OCI-LY1 (cell line): ENCODE measurements at regions not wholly inside any gene's neighbourhood (a gene's known extent, or its start where the extent isn't known, plus 50 kb on each side); places are given as distances from the start of the nearest gene placed in this dataset.

ENCODE experiments used
- H2AFZ ChIP-seq: fragments of 200-600 bp; sonication (generic), shearing (Covaris generic); 2 replicates; pipeline ENCODE4 v1.6.0; 2014; ENCODE audit warnings: antibody characterized with exemption, mild to moderate bottlenecking, low read length
- H3F3A ChIP-seq: fragments of 200-600 bp; sonication (generic), shearing (Covaris generic); 2 replicates; pipeline ENCODE4 v1.6.0; 2014; ENCODE audit warnings: mild to moderate bottlenecking, antibody characterized with exemption, low read length, moderate library complexity; ENCODE audit not compliant: insufficient read depth
- H3K27ac ChIP-seq: fragments of 200-600 bp; sonication (generic); 2 replicates; pipeline ENCODE4 v1.5.1; 2014; ENCODE audit warnings: low read length, mixed run types, mild to moderate bottlenecking, low read depth; ENCODE audit not compliant: poor library complexity, severe bottlenecking
- H3K27me3 ChIP-seq: fragments of 200-600 bp; sonication (generic); 2 replicates; pipeline ENCODE4 v1.6.0; 2014; ENCODE audit warnings: antibody characterized with exemption, mild to moderate bottlenecking, low read length, moderate library complexity; ENCODE audit not compliant: insufficient read depth
- H3K36me3 ChIP-seq: fragments of 200-600 bp; sonication (generic); 2 replicates; pipeline ENCODE4 v1.6.1; 2014; ENCODE audit warnings: mild to moderate bottlenecking, antibody characterized with exemption, low read length, moderate library complexity, mixed read lengths; ENCODE audit not compliant: insufficient read depth
- H3K4me1 ChIP-seq: fragments of 200-600 bp; sonication (generic); 2 replicates; pipeline ENCODE4 v1.5.1; 2014; ENCODE audit warnings: mild to moderate bottlenecking, low read length, moderate library complexity; ENCODE audit not compliant: insufficient read depth, severe bottlenecking
- H3K4me2 ChIP-seq: fragments of 200-600 bp; sonication (generic), shearing (Covaris generic); 2 replicates; pipeline ENCODE4 v1.6.1; 2014; ENCODE audit warnings: low read length
- H3K4me3 ChIP-seq: fragments of 200-600 bp; sonication (generic); 2 replicates; pipeline ENCODE4 v1.5.1; 2014; ENCODE audit warnings: low read length, low read depth, mild to moderate bottlenecking, mixed read lengths; ENCODE audit not compliant: poor library complexity, severe bottlenecking
- H3K79me2 ChIP-seq: fragments of 200-600 bp; shearing (Covaris generic); 2 replicates; pipeline ENCODE4 v1.6.1; 2016; ENCODE audit warnings: mixed run types, low read length, mixed read lengths; ENCODE audit not compliant: insufficient read depth
- H3K9ac ChIP-seq: fragments of 200-600 bp; sonication (generic), shearing (Covaris generic); 2 replicates; pipeline ENCODE4 v1.6.1; 2014; ENCODE audit warnings: mild to moderate bottlenecking, low read length, mixed read lengths
- H3K9me2 ChIP-seq: fragments of 200-600 bp; sonication (generic), shearing (Covaris generic); 2 replicates; pipeline ENCODE4 v1.6.1; 2014; ENCODE audit warnings: low read depth, mild to moderate bottlenecking, low read length, mixed read lengths
- H3K9me3 ChIP-seq: fragments of 200-600 bp; shearing (Covaris generic); 2 replicates; pipeline ENCODE4 v1.6.1; 2014; ENCODE audit warnings: low read length, mixed read lengths
- H4K20me1 ChIP-seq: fragments of 200-600 bp; sonication (generic), shearing (Covaris generic); 2 replicates; pipeline ENCODE4 v1.6.0; 2016; ENCODE audit warnings: mild to moderate bottlenecking, low read length; ENCODE audit not compliant: insufficient read depth
- EZH2 ChIP-seq: fragments of 200-600 bp; sonication (generic), shearing (Covaris generic); IDR thresholded peaks from 2 replicates; pipeline ENCODE4 v1.8.0; 2017; ENCODE audit warnings: borderline replicate concordance, mixed run types, mild to moderate bottlenecking, antibody characterized with exemption, low read length, moderate library complexity, mixed read lengths
- TF ChIP-seq, protein P1 (sequence below): fragments of 200-600 bp; sonication (generic), shearing (Covaris generic); IDR thresholded peaks from 2 replicates; pipeline ENCODE4 v1.5.1; 2017; ENCODE audit warnings: mild to moderate bottlenecking, antibody characterized with exemption, low read length, moderate library complexity, mixed read lengths

DNA sequence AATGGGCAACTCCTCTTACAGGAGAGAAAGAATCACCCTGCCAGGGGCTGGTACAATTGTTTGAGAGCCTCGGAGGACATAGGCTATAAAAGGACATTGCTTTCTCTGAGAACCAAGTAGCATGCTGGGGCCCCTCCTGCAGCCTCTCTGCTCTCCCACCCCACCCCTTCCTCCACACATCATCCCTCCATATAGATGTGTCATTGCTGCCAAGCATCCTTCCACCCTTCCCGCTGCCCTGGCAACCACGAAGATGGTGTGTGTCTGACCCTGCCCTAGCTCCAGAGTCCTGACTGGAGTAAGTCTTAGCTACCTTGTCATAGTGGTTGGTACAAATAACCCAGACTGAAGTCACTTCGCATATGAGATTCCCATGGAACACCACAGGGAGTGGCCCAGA, 129.7 kb downstream of the SNX5 start:
- Histone ChIP-seq H3K9ac (no peak overlapping the region), H3F3A (no peaks in the 10 kb centered on the region), H3K36me3 (no peaks in the 10 kb centered on the region), H3K4me3 (no peak overlapping the region), H2AFZ (no peak overlapping the region), H3K9me3 (no peaks in the 10 kb centered on the region), H3K27ac (no peak overlapping the region), H3K27me3 (no peaks in the 10 kb centered on the region; the same call in 1 of the 2 replicates), H3K79me2 (no peaks in the 10 kb centered on the region), H3K9me2 (no peaks in the 10 kb centered on the region), H3K4me2 (no peak overlapping the region), H3K4me1 (no peaks in the 10 kb centered on the region), H4K20me1 (no peaks in the 10 kb centered on the region)
- no peak for TF ChIP-seq EZH2
- TF ChIP-seq, protein P1, sequence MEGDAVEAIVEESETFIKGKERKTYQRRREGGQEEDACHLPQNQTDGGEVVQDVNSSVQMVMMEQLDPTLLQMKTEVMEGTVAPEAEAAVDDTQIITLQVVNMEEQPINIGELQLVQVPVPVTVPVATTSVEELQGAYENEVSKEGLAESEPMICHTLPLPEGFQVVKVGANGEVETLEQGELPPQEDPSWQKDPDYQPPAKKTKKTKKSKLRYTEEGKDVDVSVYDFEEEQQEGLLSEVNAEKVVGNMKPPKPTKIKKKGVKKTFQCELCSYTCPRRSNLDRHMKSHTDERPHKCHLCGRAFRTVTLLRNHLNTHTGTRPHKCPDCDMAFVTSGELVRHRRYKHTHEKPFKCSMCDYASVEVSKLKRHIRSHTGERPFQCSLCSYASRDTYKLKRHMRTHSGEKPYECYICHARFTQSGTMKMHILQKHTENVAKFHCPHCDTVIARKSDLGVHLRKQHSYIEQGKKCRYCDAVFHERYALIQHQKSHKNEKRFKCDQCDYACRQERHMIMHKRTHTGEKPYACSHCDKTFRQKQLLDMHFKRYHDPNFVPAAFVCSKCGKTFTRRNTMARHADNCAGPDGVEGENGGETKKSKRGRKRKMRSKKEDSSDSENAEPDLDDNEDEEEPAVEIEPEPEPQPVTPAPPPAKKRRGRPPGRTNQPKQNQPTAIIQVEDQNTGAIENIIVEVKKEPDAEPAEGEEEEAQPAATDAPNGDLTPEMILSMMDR: no peak

DNA sequence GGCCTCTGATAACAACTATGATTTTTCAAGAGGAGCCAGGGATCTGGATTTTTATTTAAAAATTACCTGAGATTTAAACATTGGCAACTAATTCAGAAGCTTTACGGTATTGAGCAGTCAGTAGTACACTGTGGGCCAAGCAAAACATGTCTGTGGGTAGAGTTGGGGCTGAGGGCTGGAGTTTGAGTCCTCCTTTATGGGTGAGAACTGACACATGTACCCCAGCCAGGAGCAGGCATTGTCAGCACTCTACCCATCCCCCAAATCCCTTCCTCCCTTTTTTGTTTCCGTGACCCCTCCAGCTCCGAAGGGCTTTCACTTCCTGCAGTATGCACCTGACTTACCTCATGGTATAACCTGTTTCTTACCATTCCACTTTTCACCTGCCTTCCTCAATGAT, 131.4 kb downstream of the SNX5 start:
- H3K36me3 ChIP-seq: no peaks in the 10 kb centered on the region
- H3K9me2 ChIP-seq: no peaks in the 10 kb centered on the region
- no peaks in the 10 kb centered on the region for H3K4me1 ChIP-seq
- no peaks in the 10 kb centered on the region for H3K79me2 ChIP-seq
- no peaks in the 10 kb centered on the region for H3K9me3 ChIP-seq
- H3K4me3 ChIP-seq: no peak overlapping the region
- H4K20me1 ChIP-seq: no peaks in the 10 kb centered on the region
- H3K27ac ChIP-seq: no peak overlapping the region
- no peaks in the 10 kb centered on the region for H3K27me3 ChIP-seq
- TF ChIP-seq EZH2: no peak
- TF ChIP-seq, protein P1: no peak
- no peaks in the 10 kb centered on the region for H3F3A ChIP-seq
- H3K4me2 ChIP-seq: no peak overlapping the region
- no peak overlapping the region for H2AFZ ChIP-seq
- no peak overlapping the region for H3K9ac ChIP-seq

DNA sequence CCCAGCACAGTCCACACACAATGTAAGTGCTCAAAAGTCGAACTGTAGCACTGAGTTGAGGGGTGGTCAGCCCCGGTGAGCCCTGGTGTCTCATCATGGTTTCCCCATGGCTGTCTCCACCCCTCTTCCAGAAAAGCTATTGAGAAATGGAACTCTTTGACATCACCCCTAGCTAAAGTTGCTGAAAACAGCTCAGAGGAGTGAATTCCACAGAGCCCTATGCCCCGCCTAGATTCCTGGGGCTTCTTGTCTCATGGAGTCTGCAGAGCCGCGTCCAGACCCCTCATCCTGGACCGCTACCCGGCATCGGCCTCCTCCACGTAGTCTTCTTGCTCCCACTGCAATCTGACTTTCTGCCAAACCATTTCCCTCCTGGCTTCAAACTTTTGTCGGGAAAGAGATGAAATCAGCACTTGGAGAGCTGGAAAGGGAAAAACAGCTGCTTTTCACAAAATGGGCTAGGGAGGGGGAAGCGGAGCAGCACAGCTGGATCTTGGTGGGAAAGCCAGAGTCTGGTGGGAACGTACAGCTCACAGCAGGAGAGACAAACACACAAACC, 132.2 kb downstream of the SNX5 start:
- Histone ChIP-seq H3K4me1 (no peaks in the 10 kb centered on the region), H2AFZ (no peak overlapping the region), H3K9ac (no peak overlapping the region), H4K20me1 (no peaks in the 10 kb centered on the region), H3F3A (no peaks in the 10 kb centered on the region), H3K4me2 (no peak overlapping the region), H3K27ac (no peak overlapping the region), H3K36me3 (no peaks in the 10 kb centered on the region), H3K9me2 (no peaks in the 10 kb centered on the region), H3K79me2 (no peaks in the 10 kb centered on the region), H3K9me3 (no peaks in the 10 kb centered on the region), H3K4me3 (no peak overlapping the region), H3K27me3 (no peaks in the 10 kb centered on the region)
- TF ChIP-seq, protein P1: no peak
- TF ChIP-seq EZH2: no peak
